GM12865 (cell line): ENCODE measurements at regions not wholly inside any gene's neighbourhood (a gene's known extent, or its start where the extent isn't known, plus 50 kb on each side); places are given as distances from the start of the nearest gene placed in this dataset.
"Not testable (repeated sequence)": the region's sequence is repeated elsewhere in the genome, so short reads cannot be mapped to it uniquely, and the experiment has no call there.

Experiments used
- DNase-seq: peaks from one replicate; pipeline ENCODE4 v3.0.0; 2010; ENCODE audit warnings: low read depth
- H3K4me3 ChIP-seq: 2 replicates; pipeline ENCODE4 v1.5.1; 2011; ENCODE audit warnings: mild to moderate bottlenecking, low read depth, low read length, control low read depth
- TF ChIP-seq, protein P1 (sequence below): IDR thresholded peaks from 2 replicates; pipeline ENCODE4 v1.5.1; 2011; ENCODE audit warnings: low read length, control low read depth, low read depth, inconsistent platforms; ENCODE audit not compliant: insufficient read depth; ENCODE audit errors: missing control alignments

DNA sequence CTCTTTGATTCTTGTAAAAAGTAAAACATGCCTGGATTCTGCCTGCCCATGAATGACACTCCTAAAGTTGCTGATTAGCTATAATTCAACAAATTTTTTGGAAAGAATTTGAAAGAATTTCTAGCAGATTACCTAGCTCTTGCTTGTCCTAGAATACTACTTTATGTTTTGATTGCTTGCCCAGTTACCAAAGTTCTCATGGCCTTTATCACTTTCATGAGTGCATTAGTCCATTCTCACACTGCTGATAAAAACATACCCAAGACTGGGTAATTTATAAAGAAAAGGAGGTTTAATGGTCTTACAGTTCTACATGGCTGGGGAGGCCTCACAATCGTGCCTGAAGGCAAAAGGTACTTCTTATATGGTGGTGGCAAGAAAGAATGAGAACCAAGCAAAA is 1137.3 kb downstream of the SORCS1 start:
- no peak overlapping the region for H3K4me3 ChIP-seq
- TF ChIP-seq, protein P1, sequence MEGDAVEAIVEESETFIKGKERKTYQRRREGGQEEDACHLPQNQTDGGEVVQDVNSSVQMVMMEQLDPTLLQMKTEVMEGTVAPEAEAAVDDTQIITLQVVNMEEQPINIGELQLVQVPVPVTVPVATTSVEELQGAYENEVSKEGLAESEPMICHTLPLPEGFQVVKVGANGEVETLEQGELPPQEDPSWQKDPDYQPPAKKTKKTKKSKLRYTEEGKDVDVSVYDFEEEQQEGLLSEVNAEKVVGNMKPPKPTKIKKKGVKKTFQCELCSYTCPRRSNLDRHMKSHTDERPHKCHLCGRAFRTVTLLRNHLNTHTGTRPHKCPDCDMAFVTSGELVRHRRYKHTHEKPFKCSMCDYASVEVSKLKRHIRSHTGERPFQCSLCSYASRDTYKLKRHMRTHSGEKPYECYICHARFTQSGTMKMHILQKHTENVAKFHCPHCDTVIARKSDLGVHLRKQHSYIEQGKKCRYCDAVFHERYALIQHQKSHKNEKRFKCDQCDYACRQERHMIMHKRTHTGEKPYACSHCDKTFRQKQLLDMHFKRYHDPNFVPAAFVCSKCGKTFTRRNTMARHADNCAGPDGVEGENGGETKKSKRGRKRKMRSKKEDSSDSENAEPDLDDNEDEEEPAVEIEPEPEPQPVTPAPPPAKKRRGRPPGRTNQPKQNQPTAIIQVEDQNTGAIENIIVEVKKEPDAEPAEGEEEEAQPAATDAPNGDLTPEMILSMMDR = no peak
- DNase-seq = no peak

DNA sequence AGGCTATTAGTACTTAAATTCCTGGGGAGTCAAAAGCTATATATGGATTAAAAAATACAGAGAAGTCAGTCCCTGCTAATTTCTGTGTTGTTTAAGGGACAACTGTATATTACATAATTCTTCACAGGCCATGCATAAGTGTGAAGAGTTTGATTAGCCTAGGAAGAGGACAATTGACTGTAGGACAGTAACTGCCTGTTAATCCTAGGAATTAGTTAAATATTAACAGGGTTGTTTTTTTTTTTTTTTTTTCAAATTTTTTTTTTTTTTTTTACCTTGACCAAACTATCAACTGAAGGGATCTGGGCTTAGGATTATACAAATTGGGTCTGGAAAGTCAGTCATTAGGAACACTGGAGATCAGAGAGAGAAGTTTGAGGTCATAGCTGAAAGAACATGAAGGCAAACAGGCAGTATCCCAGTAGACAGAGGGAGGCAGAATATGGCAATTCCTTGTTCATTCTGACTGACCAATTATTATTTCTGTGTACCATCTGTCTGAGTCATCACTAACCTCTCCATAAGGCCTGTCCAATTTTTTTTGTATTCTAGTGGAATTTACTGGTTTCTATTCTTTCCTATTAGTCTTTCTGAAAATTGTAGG is 1139.2 kb downstream of the SORCS1 start:
- no peak overlapping the region for H3K4me3 ChIP-seq
- no peak for DNase-seq
- TF ChIP-seq, protein P1 = no peak

DNA sequence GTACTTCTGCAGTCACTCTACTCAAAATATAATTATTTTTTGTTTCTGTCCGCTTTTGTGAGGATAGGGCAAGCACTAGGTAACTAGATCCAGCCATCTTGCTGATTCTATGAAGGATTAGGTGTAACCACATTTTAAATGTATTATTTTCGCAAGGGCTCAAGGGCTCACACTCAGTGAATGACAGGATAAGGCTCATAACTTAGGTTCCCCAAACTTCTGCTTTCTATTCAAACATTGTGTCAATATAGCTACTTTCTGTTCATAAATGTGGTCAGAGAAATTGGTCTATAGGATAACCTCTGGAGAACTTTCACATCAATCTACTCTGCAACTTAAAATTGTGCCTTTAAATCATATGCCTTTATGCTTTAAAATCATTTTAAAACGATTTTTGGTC is 1141.2 kb downstream of the SORCS1 start:
- TF ChIP-seq, protein P1 = no peak
- no peak for DNase-seq
- no peak overlapping the region for H3K4me3 ChIP-seq

DNA sequence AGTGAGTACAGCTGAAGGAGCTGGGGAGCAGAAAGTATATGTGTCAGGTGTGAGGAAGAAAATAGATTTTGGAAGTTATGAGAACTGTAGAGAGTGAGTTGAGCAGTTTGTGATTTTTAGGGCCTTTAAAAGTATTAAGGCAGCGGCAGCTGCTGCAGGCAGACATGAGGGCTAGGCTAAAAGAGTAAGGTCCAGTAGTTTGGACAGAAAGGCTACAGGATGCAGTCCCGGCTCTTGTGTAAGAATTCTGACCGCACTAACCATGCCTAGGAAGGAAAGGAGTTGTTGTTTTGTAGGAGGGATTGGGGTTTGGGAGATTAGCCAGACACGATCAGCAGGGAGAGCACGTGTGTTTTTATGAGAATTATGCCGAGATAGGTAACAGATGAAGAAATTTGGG is 1144.9 kb downstream of the SORCS1 start:
- DNase-seq, H3K4me3 ChIP-seq: not testable (repeated sequence)

DNA sequence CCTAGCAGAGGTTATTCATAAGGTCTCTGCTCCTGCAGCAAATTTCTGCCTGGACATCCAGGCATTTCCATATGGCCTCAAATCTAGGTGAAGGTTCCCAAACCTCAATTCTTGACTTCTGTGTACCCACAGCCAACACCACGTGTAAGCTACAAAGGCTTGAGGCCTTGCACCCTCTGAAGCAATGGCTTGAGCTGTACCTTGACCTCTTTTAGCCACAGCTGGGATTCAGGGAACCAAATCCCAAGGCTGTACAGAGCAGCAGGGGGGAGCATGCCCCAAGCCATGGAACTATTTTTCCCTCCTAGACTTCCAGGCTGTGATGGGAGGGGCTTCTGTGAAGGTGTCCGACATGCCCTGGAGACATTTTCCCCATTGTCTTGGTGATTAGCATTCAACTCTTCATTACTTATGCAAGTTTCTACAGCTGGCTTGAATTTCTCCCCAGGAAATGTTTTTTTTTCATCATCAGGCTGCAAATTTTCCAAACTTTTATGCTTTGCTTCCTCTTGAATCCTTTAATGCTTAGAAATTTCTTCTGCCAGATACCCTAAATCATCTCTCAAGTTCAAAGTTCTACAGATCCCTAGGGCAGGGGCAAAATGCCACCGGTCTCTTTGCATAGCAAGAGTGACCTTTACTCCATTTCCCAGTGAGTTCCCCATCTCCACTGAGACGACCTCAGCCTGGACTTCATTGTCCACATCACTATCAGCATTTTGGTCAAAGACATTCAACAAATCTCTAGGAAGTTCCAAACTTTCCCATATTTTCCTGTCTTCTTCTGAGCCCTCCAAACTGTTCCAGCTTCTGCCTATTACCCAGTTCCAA is 1148.9 kb downstream of the SORCS1 start:
- not testable (repeated sequence) for DNase-seq

DNA sequence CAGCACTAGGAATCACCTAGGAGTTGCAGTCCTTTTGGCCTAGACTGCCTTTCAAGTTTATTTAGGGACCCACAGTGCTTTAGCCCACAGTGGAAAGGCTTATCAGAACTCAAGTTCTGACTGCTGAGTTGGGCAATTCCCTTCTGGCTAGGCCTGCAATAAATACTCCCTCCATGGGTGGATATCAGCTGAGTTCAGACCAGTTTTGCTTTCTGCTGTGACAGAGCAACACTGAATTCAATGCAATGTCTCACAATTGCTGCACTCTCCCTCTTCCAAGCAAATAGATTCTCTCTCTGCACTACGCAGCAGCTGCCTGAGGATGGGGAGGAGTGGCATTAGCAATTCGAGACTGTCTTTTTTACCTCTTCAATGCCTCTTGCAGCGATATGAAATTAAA is 1153.3 kb downstream of the SORCS1 start:
- H3K4me3 ChIP-seq = no peak overlapping the region
- no peak for DNase-seq
- TF ChIP-seq, protein P1 = no peak

More for the DNA sequence above, 1148.9 kb downstream of the SORCS1 start:
- H3K4me3 ChIP-seq = not testable (repeated sequence)

DNA sequence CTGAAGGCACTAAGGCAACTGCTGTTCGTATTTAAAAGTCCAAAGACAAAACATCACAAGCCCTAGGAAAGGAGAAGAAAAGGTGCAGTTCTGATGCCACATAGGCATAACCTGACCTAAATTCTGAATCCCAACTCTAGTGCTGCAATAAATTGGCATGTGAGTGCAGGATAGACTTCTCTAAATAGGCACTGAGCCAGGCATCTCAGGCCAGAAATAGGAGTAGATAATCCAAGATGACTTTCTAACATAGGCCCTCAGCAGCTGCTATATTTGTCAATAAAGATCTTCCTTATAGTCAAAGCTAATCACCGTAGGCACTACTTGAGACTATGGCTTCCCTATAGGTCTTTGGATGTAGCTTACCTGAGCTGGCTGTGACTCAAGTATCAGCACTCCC is 1163.8 kb downstream of the SORCS1 start:
- no peak for DNase-seq
- no peak overlapping the region for H3K4me3 ChIP-seq
- TF ChIP-seq, protein P1 = no peak

DNA sequence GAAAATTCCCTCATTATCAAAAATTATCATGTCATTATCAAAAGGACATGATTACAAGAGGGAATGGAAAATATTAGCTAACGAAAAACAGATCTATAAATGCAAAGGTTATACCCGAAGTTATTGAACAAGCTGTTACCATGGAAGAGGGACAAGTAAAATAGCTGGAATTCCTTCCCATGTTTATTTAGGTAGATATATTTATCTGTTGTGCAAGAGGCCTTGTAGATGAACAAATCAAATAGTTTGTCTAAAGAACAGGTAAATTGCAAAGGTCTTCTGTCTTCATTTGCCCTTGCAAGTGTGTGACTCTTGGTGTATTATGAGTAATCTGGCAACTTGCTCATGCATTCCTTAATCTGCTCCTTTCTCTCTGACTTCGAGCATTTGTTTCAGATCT is 1170.9 kb downstream of the SORCS1 start:
- TF ChIP-seq, protein P1 = no peak
- H3K4me3 ChIP-seq = no peak overlapping the region
- no peak for DNase-seq
